ENCODE measurements at regions not wholly inside any gene's neighbourhood (a gene's known extent, or its start where the extent isn't known, plus 50 kb on each side); places are given as distances from the start of the nearest gene placed in this dataset.

- TF ChIP-seq, protein P1, sequence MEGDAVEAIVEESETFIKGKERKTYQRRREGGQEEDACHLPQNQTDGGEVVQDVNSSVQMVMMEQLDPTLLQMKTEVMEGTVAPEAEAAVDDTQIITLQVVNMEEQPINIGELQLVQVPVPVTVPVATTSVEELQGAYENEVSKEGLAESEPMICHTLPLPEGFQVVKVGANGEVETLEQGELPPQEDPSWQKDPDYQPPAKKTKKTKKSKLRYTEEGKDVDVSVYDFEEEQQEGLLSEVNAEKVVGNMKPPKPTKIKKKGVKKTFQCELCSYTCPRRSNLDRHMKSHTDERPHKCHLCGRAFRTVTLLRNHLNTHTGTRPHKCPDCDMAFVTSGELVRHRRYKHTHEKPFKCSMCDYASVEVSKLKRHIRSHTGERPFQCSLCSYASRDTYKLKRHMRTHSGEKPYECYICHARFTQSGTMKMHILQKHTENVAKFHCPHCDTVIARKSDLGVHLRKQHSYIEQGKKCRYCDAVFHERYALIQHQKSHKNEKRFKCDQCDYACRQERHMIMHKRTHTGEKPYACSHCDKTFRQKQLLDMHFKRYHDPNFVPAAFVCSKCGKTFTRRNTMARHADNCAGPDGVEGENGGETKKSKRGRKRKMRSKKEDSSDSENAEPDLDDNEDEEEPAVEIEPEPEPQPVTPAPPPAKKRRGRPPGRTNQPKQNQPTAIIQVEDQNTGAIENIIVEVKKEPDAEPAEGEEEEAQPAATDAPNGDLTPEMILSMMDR (IDR thresholded peaks at IDR 0.05; ENCODE audit: low read depth, low read length) = no peak
- no peak for TF ChIP-seq MYC (IDR thresholded peaks at IDR 0.05; ENCODE audit: low read depth, low read length)
- no peak for TF ChIP-seq MAX (IDR thresholded peaks at IDR 0.05; ENCODE audit: low read depth, low read length)
- no peak for TF ChIP-seq POLR2A (IDR thresholded peaks at IDR 0.05; ENCODE audit: extremely low read depth, insufficient read length)
- no peak for DNase-seq (ENCODE audit: low read depth)
- no peak overlapping the region for H3K4me3 ChIP-seq (ENCODE audit: low read depth, low read length)
Observed at GRCh38 chr3:177946936-177947335, 589.3 kb upstream of the KCNMB2 start.

- no peak overlapping the region for H3K4me3 ChIP-seq (ENCODE audit: low read depth, low read length)
- no peak for DNase-seq (ENCODE audit: low read depth)
- TF ChIP-seq, protein P1 (IDR thresholded peaks at IDR 0.05; ENCODE audit: low read depth, low read length) = no peak
- no peak for TF ChIP-seq MAX (IDR thresholded peaks at IDR 0.05; ENCODE audit: low read depth, low read length)
- no peak for TF ChIP-seq MYC (IDR thresholded peaks at IDR 0.05; ENCODE audit: low read depth, low read length)
Observed at GRCh38 chr3:177947901-177948300, 588.3 kb upstream of the KCNMB2 start.

- no peak for DNase-seq (ENCODE audit: low read depth)
- H3K4me3 ChIP-seq (ENCODE audit: low read depth, low read length) = no peak overlapping the region
- TF ChIP-seq POLR2A (IDR thresholded peaks at IDR 0.05; ENCODE audit: extremely low read depth, insufficient read length) = no peak
- no peak for TF ChIP-seq MAX (IDR thresholded peaks at IDR 0.05; ENCODE audit: low read depth, low read length)
- no peak for TF ChIP-seq MYC (IDR thresholded peaks at IDR 0.05; ENCODE audit: low read depth, low read length)
- TF ChIP-seq, protein P1 (IDR thresholded peaks at IDR 0.05; ENCODE audit: low read depth, low read length) = no peak
Observed at GRCh38 chr3:177948716-177949425, 587.4 kb upstream of the KCNMB2 start.

GRCh38 chr3:177959188-177959587 is 577.0 kb upstream of the KCNMB2 start:
- no peak for TF ChIP-seq MYC (IDR thresholded peaks at IDR 0.05; ENCODE audit: low read depth, low read length)
- TF ChIP-seq MAX (IDR thresholded peaks at IDR 0.05; ENCODE audit: low read depth, low read length) = no peak
- TF ChIP-seq POLR2A (IDR thresholded peaks at IDR 0.05; ENCODE audit: extremely low read depth, insufficient read length) = no peak
- TF ChIP-seq, protein P1 (IDR thresholded peaks at IDR 0.05; ENCODE audit: low read depth, low read length) = no peak

GRCh38 chr3:177960014-177960413 is 576.2 kb upstream of the KCNMB2 start:
- DNase-seq (ENCODE audit: low read depth) = no peak
- TF ChIP-seq, protein P1 (IDR thresholded peaks at IDR 0.05; ENCODE audit: low read depth, low read length) = no peak
- TF ChIP-seq MAX (IDR thresholded peaks at IDR 0.05; ENCODE audit: low read depth, low read length) (no peak), POLR2A (IDR thresholded peaks at IDR 0.05; ENCODE audit: extremely low read depth, insufficient read length) (no peak), MYC (IDR thresholded peaks at IDR 0.05; ENCODE audit: low read depth, low read length) (no peak)
- no peak overlapping the region for H3K4me3 ChIP-seq (ENCODE audit: low read depth, low read length)

More at GRCh38 chr3:177959188-177959587, 577.0 kb upstream of the KCNMB2 start:
- no peak for DNase-seq (ENCODE audit: low read depth)
- H3K4me3 ChIP-seq (ENCODE audit: low read depth, low read length) = no peak overlapping the region
